HCT116 (cell line): ENCODE measurements at regions not wholly inside any gene's neighbourhood (a gene's known extent, or its start where the extent isn't known, plus 50 kb on each side); places are given as distances from the start of the nearest gene placed in this dataset.

ENCODE experiments used
- CTCF ChIP-seq, 3 experiments: fragments of 200-600 bp in 1 of 3; sonication (generic) in 1 of 3; IDR thresholded peaks in 2 of 3; conservative IDR thresholded peaks in 1 of 3; 2 replicates each; pipeline ENCODE4 v1.5.1; 2012 to 2017; ENCODE audit warnings: low read depth in 2 of 3, low read length in 2 of 3, antibody characterized with exemption in 1 of 3, borderline replicate concordance in 1 of 3, control low read depth in 1 of 3, mild to moderate bottlenecking in 1 of 3, mixed read lengths in 1 of 3, mixed run types in 1 of 3, moderate library complexity in 1 of 3; ENCODE audit not compliant: insufficient read depth in 1 of 3
- FOSL1 ChIP-seq: IDR thresholded peaks from 2 replicates; pipeline ENCODE4 v1.6.1; 2012; ENCODE audit warnings: low read depth
- MAX ChIP-seq: IDR thresholded peaks from 2 replicates; pipeline ENCODE4 v1.6.1; 2012
- POLR2A ChIP-seq: IDR thresholded peaks from 2 replicates; pipeline ENCODE4 v1.7.0; 2011; ENCODE audit warnings: borderline replicate concordance; ENCODE audit not compliant: insufficient read depth, insufficient read length; ENCODE audit errors: extremely low read depth
- ZBTB33 ChIP-seq: IDR thresholded peaks from 2 replicates; pipeline ENCODE4 v1.6.1; 2011; ENCODE audit warnings: mild to moderate bottlenecking, low read length, moderate library complexity; ENCODE audit not compliant: insufficient replicate concordance; ENCODE audit errors: extremely low read depth

- no peak for TF ChIP-seq POLR2A
- no peak for TF ChIP-seq CTCF (IDR thresholded peaks at IDR 0.05 in 2 of 3, conservative IDR thresholded peaks at IDR 0.05 in 1 of 3; ENCODE audit: borderline replicate concordance in 1 of 3, insufficient read depth in 1 of 3, low read depth in 2 of 3, low read length in 2 of 3)
- TF ChIP-seq MAX = no peak
- no peak for TF ChIP-seq ZBTB33
- TF ChIP-seq FOSL1 = no peak
These were observed 193.0 kb downstream of the ERCC6L2 start for GRCh38 chr9:96068511-96068910.
